ENCODE measurements at regions not wholly inside any gene's neighbourhood (a gene's known extent, or its start where the extent isn't known, plus 50 kb on each side); places are given as distances from the start of the nearest gene placed in this dataset.

- no peak for TF ChIP-seq DDIT3 (CRISPR knock-in tag; IDR thresholded peaks at IDR 0.05)
- no peak for TF ChIP-seq CREM (IDR thresholded peaks at IDR 0.05)
- no peak for TF ChIP-seq CREM (CRISPR knock-in tag; IDR thresholded peaks at IDR 0.05)
- TF ChIP-seq TEAD3 (CRISPR knock-in tag; optimal IDR thresholded peaks at IDR 0.05; ENCODE audit: borderline replicate concordance), result no peak
- no peak for TF ChIP-seq GABPA (IDR thresholded peaks at IDR 0.05; ENCODE audit: low read depth, low read length)
- TF ChIP-seq GABPA (CRISPR knock-in tag; IDR thresholded peaks at IDR 0.05; ENCODE audit: low read depth), result no peak
- no peak for TF ChIP-seq DMAP1 (CRISPR knock-in tag; IDR thresholded peaks at IDR 0.05)
- no peak for TF ChIP-seq ATF3 (CRISPR knock-in tag; IDR thresholded peaks at IDR 0.05)
- TF ChIP-seq POLR2AphosphoS5 (IDR thresholded peaks at IDR 0.05; ENCODE audit: low read depth, low read length), result no peak
- no peak for TF ChIP-seq JUN (CRISPR knock-in tag; IDR thresholded peaks at IDR 0.05)
Measured at GRCh38 chr18:3350566-3351527, 88.9 kb downstream of the MYL12B start.
